HepG2 (cell line): ENCODE measurements at regions not wholly inside any gene's neighbourhood (a gene's known extent, or its start where the extent isn't known, plus 50 kb on each side); places are given as distances from the start of the nearest gene placed in this dataset.

ENCODE experiments used
- ATAC-seq: fragments of 200-7000 bp; cut with Tn5 transposase; 3 replicates; pipeline ENCODE4 v1.9.1; 2020; ENCODE audit warnings: mild to moderate bottlenecking, moderate library complexity
- BruUV-seq: library from RNA; stranded (reverse); fragments of 400-500 nt; replicated peaks from 2 replicates; lab custom pipeline; 2021; lab: Mats Ljungman, UMichigan
- CTCF ChIA-PET: fragments of 300-600 bp; formaldehyde crosslinking; extraction: SDS; loops from one replicate; lab custom pipeline; 2021; ENCODE audit warnings: low total read pairs, inconsistent platforms, low intra/inter-chr PET ratio; lab: Yijun Ruan, JAX
- POLR2A ChIA-PET: fragments of 350-600 bp; sonication (Branson Sonifier 250); formaldehyde crosslinking; loops from one replicate; lab custom pipeline; 2020; ENCODE audit warnings: antibody characterized with exemption, inconsistent platforms; lab: Yijun Ruan, JAX
- DNase-seq: peaks from one replicate; pipeline ENCODE4 v3.0.0-alpha.2; 2015; ENCODE audit warnings: low spot score
- FAIRE-seq: peaks from 3 replicates; lab custom pipeline; 2011; peaks lifted over from hg19 to GRCh38; lab: Jason Lieb, UNC
- H2AFZ ChIP-seq: one replicate; pipeline ENCODE4 v1.6.1; 2011; ENCODE audit warnings: low read length, inconsistent platforms
- H3K27ac ChIP-seq: fragments of 300-600 bp; 3 replicates; pipeline ENCODE4 v1.8.0; 2011; ENCODE audit warnings: mixed run types, mild to moderate bottlenecking, mixed read lengths, low read length, inconsistent platforms; ENCODE audit not compliant: insufficient read depth; ENCODE audit errors: extremely low read length
- H3K27me3 ChIP-seq, 2 experiments: fragments of 200-600 bp in 1 of 2; 2 replicates in 1 of 2; 3 replicates in 1 of 2; pipeline versions ENCODE4 v1.6.0 to v1.8.0; 2011; ENCODE audit warnings: low read length in 2 of 2, mild to moderate bottlenecking in 2 of 2, moderate library complexity in 2 of 2, inconsistent platforms in 1 of 2; ENCODE audit not compliant: insufficient read depth in 2 of 2, control insufficient read depth in 1 of 2
- H3K36me3 ChIP-seq, 2 experiments: fragments of 200-600 bp in 1 of 2; replicated peaks in 1 of 2; 2 replicates in 1 of 2; 3 replicates in 1 of 2; pipeline versions ENCODE4 v1.5.1 to v1.8.0; 2011; ENCODE audit warnings: low read length in 2 of 2, inconsistent platforms in 1 of 2; ENCODE audit not compliant: insufficient read depth in 2 of 2, control insufficient read depth in 1 of 2
- H3K4me1 ChIP-seq: 2 replicates; pipeline ENCODE4 v1.5.1; 2012; ENCODE audit warnings: low read length, inconsistent platforms; ENCODE audit not compliant: insufficient read depth
- H3K4me2 ChIP-seq: 2 replicates; pipeline ENCODE4 v1.6.0; 2011; ENCODE audit warnings: low read depth, low read length, inconsistent platforms
- H3K4me3 ChIP-seq, 3 experiments: fragments of 200-600 bp in 1 of 3; sonication (generic), shearing (Covaris generic) in 1 of 3; replicated peaks in 1 of 3; 2 replicates each; pipeline ENCODE4 v1.5.1; 2011 to 2016; ENCODE audit warnings: low read length in 3 of 3, inconsistent platforms in 2 of 3, low read depth in 2 of 3, mild to moderate bottlenecking in 2 of 3, control low read depth in 1 of 3, mixed read lengths in 1 of 3; ENCODE audit not compliant: insufficient read depth in 1 of 3
- H3K79me2 ChIP-seq: one replicate; pipeline ENCODE4 v1.6.1; 2011; ENCODE audit warnings: low read length, inconsistent platforms; ENCODE audit not compliant: insufficient read depth
- H3K9ac ChIP-seq: 2 replicates; pipeline ENCODE4 v1.6.0; 2011; ENCODE audit warnings: mild to moderate bottlenecking, low read depth, low read length, inconsistent platforms; ENCODE audit not compliant: insufficient read depth
- H3K9me3 ChIP-seq: 2 replicates; pipeline ENCODE4 v1.5.1; 2012; ENCODE audit warnings: mild to moderate bottlenecking, low read length
- H4K20me1 ChIP-seq: 2 replicates; pipeline ENCODE4 v1.6.0; 2011; ENCODE audit warnings: inconsistent platforms, mild to moderate bottlenecking, low read length, moderate library complexity; ENCODE audit not compliant: insufficient read depth
- ARNTL ChIP-seq: sonication (generic); formaldehyde crosslinking; IDR thresholded peaks from 2 replicates; pipeline ENCODE4 v1.4.0; 2020; ENCODE audit warnings: mild to moderate bottlenecking, missing genetic modification reagents
- HNRNPK ChIP-seq: fragments of 200-400 bp; formaldehyde crosslinking; IDR thresholded peaks from 2 replicates; pipeline ENCODE4 v1.6.1; 2018; ENCODE audit warnings: low read length, low read depth, moderate library complexity, mild to moderate bottlenecking; ENCODE audit not compliant: poor library complexity, severe bottlenecking
- MED8 ChIP-seq: sonication (generic); formaldehyde crosslinking; IDR thresholded peaks from 2 replicates; pipeline ENCODE4 v1.8.1; 2023; ENCODE audit warnings: mild to moderate bottlenecking, missing genetic modification reagents; ENCODE audit not compliant: insufficient replicate concordance
- SP4 ChIP-seq: sonication (generic); formaldehyde crosslinking; IDR thresholded peaks from 2 replicates; pipeline ENCODE4 v1.8.1; 2023; ENCODE audit warnings: mild to moderate bottlenecking, missing genetic modification reagents
- ZNF776 ChIP-seq: sonication (generic); formaldehyde crosslinking; IDR thresholded peaks from 2 replicates; pipeline ENCODE4 v1.4.0; 2020; ENCODE audit warnings: mild to moderate bottlenecking, missing genetic modification reagents
- ZSCAN31 ChIP-seq: sonication (generic); formaldehyde crosslinking; IDR thresholded peaks from 2 replicates; pipeline ENCODE4 v1.5.0; 2020; ENCODE audit warnings: low read depth, mild to moderate bottlenecking, missing genetic modification reagents
- WGBS: methylation state at CpG from one replicate; pipeline ENCODE4 v1.1.6; 2017; ENCODE audit warnings: low lambda C conversion rate; 5-methylcytosine and 5-hydroxymethylcytosine counted together
- in situ Hi-C: cut with HindIII; loops from 2 replicates; pipeline ENCODE4 v1.10.0; 2017; ENCODE audit warnings: low pct_unique_long_range_greater_than_20kb; ENCODE audit not compliant: extremely low pct_ligation_motif_present
- intact Hi-C: fragments of 100-400 bp; cut with micrococcal nuclease; formaldehyde crosslinking; loops from one replicate; pipeline ENCODE4 v1.10.0; 2022; ENCODE audit not compliant: unreplicated experiment
- TF ChIP-seq, protein P1 (sequence below): sonication (generic); formaldehyde crosslinking; IDR thresholded peaks from 2 replicates; pipeline ENCODE4 v1.5.0; 2020; ENCODE audit warnings: missing genetic modification reagents
- TF ChIP-seq, protein P2 (sequence below): IDR thresholded peaks from 2 replicates; pipeline ENCODE4 v1.6.1; 2016; ENCODE audit warnings: missing compliant biosample characterization, missing genetic modification reagents, borderline replicate concordance
- TF ChIP-seq, protein P3 (sequence below): sonication (generic); formaldehyde crosslinking; IDR thresholded peaks from 2 replicates; pipeline ENCODE4 v1.4.0; 2020; ENCODE audit warnings: missing genetic modification reagents

- Histone ChIP-seq H3K36me3 (no peaks in the 10 kb centered on the region), H2AFZ (no peak overlapping the region), H3K79me2 (no peaks in the 10 kb centered on the region), H3K4me2 (no peak overlapping the region), H3K9ac (no peak overlapping the region), H3K27ac (no peak overlapping the region), H3K27me3 (no peaks in the 10 kb centered on the region), H3K4me3 (no peak overlapping the region), H4K20me1 (no peaks in the 10 kb centered on the region), H3K9me3 (no peaks in the 10 kb centered on the region), H3K4me1 (no peaks in the 10 kb centered on the region)
- no peak for ATAC-seq
- POLR2A ChIA-PET: no interaction called here
- TF ChIP-seq ZSCAN31 (no peak), SP4 (CRISPR knock-in tag) (no peak), ZNF776 (CRISPR knock-in tag) (no peak), ARNTL (CRISPR knock-in tag) (no peak), MED8 (CRISPR knock-in tag) (no peak), HNRNPK (no peak)
- TF ChIP-seq, protein P1, sequence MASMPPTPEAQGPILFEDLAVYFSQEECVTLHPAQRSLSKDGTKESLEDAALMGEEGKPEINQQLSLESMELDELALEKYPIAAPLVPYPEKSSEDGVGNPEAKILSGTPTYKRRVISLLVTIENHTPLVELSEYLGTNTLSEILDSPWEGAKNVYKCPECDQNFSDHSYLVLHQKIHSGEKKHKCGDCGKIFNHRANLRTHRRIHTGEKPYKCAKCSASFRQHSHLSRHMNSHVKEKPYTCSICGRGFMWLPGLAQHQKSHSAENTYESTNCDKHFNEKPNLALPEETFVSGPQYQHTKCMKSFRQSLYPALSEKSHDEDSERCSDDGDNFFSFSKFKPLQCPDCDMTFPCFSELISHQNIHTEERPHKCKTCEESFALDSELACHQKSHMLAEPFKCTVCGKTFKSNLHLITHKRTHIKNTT: no peak
- TF ChIP-seq, protein P2, sequence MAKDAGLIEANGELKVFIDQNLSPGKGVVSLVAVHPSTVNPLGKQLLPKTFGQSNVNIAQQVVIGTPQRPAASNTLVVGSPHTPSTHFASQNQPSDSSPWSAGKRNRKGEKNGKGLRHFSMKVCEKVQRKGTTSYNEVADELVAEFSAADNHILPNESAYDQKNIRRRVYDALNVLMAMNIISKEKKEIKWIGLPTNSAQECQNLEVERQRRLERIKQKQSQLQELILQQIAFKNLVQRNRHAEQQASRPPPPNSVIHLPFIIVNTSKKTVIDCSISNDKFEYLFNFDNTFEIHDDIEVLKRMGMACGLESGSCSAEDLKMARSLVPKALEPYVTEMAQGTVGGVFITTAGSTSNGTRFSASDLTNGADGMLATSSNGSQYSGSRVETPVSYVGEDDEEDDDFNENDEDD (CRISPR knock-in tag): no peak
- TF ChIP-seq, protein P3, sequence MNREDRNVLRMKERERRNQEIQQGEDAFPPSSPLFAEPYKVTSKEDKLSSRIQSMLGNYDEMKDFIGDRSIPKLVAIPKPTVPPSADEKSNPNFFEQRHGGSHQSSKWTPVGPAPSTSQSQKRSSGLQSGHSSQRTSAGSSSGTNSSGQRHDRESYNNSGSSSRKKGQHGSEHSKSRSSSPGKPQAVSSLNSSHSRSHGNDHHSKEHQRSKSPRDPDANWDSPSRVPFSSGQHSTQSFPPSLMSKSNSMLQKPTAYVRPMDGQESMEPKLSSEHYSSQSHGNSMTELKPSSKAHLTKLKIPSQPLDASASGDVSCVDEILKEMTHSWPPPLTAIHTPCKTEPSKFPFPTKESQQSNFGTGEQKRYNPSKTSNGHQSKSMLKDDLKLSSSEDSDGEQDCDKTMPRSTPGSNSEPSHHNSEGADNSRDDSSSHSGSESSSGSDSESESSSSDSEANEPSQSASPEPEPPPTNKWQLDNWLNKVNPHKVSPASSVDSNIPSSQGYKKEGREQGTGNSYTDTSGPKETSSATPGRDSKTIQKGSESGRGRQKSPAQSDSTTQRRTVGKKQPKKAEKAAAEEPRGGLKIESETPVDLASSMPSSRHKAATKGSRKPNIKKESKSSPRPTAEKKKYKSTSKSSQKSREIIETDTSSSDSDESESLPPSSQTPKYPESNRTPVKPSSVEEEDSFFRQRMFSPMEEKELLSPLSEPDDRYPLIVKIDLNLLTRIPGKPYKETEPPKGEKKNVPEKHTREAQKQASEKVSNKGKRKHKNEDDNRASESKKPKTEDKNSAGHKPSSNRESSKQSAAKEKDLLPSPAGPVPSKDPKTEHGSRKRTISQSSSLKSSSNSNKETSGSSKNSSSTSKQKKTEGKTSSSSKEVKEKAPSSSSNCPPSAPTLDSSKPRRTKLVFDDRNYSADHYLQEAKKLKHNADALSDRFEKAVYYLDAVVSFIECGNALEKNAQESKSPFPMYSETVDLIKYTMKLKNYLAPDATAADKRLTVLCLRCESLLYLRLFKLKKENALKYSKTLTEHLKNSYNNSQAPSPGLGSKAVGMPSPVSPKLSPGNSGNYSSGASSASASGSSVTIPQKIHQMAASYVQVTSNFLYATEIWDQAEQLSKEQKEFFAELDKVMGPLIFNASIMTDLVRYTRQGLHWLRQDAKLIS: no peak
- intact Hi-C loops: no loop called here
- in situ Hi-C loops: no loop called here
- no peak for DNase-seq
- CTCF ChIA-PET: no interaction called here
- no TSS peak for BruUV-seq
- FAIRE-seq: no peak
- WGBS: 62% methylated on average over 10 of the region's 10 CpGs
These were observed 199.6 kb downstream of the UQCRFS1 start for GRCh38 chr19:29013325-29013724.
